Midbrain (tissue), 1 donor: ENCODE measurements at regions not wholly inside any gene's neighbourhood (a gene's known extent, or its start where the extent isn't known, plus 50 kb on each side); places are given as distances from the start of the nearest gene placed in this dataset.

ENCODE experiments used
- DNase-seq: peaks from one replicate; lab custom pipeline; 2025; lab: John Stamatoyannopoulos, UW

- no peak for DNase-seq
These were observed 556.1 kb downstream of the EFNB2 start for GRCh38 chr13:105979131-105980011.

- DNase-seq, result no peak
These were observed 561.1 kb downstream of the EFNB2 start for GRCh38 chr13:105974380-105974779.

GRCh38 chr13:105972811-105973590 lies 562.5 kb downstream of the EFNB2 start:
- DNase-seq, result no peak

- no peak for DNase-seq
These were observed 563.1 kb downstream of the EFNB2 start for GRCh38 chr13:105972306-105972721.

GRCh38 chr13:105971738-105972137 lies 563.7 kb downstream of the EFNB2 start:
- DNase-seq, result no peak

GRCh38 chr13:105971312-105971711 lies 564.1 kb downstream of the EFNB2 start:
- DNase-seq, result no peak

- no peak for DNase-seq
These were observed 565.7 kb downstream of the EFNB2 start for GRCh38 chr13:105969761-105970160.

- no peak for DNase-seq
These were observed 569.6 kb downstream of the EFNB2 start for GRCh38 chr13:105965910-105966309.

- no peak for DNase-seq
These were observed 573.4 kb downstream of the EFNB2 start for GRCh38 chr13:105962080-105962479.

GRCh38 chr13:105961438-105961837 lies 574.0 kb downstream of the EFNB2 start:
- no peak for DNase-seq

GRCh38 chr13:105960326-105960725 lies 575.1 kb downstream of the EFNB2 start:
- DNase-seq, result peak; percentile 6

- no peak for DNase-seq
These were observed 575.6 kb downstream of the EFNB2 start for GRCh38 chr13:105959876-105960275.

- DNase-seq, result no peak
These were observed 577.6 kb downstream of the EFNB2 start for GRCh38 chr13:105957769-105958438.

- no peak for DNase-seq
These were observed 578.5 kb downstream of the EFNB2 start for GRCh38 chr13:105956921-105957320.

- no peak for DNase-seq
These were observed 582.5 kb downstream of the EFNB2 start for GRCh38 chr13:105952973-105953290.

GRCh38 chr13:105952233-105952972 lies 583.1 kb downstream of the EFNB2 start:
- DNase-seq, result no peak

GRCh38 chr13:105948143-105948542 lies 587.3 kb downstream of the EFNB2 start:
- DNase-seq, result no peak

- no peak for DNase-seq
These were observed 594.6 kb downstream of the EFNB2 start for GRCh38 chr13:105940882-105941281.

GRCh38 chr13:105937451-105937850 lies 598.0 kb downstream of the EFNB2 start:
- no peak for DNase-seq

GRCh38 chr13:105936816-105937215 lies 598.6 kb downstream of the EFNB2 start:
- DNase-seq, result no peak

GRCh38 chr13:105929505-105929904 lies 606.0 kb downstream of the EFNB2 start:
- DNase-seq, result no peak

- no peak for DNase-seq
These were observed 606.6 kb downstream of the EFNB2 start for GRCh38 chr13:105928901-105929300.
